Activated T-helper 2 cell treated with anti-CD3 and anti-CD28 coated beads, Interferon-gamma antibody, Interleukin-2, Interleukin-4, amounts not matched to agents 10 μg/mL and 5 μg/mL and 100 μg/mL, durations not matched to agents 14 hours and 24 hours and 36 hours (primary cell): ENCODE measurements at regions not wholly inside any gene's neighbourhood (a gene's known extent, or its start where the extent isn't known, plus 50 kb on each side); places are given as distances from the start of the nearest gene placed in this dataset.
"Not testable (repeated sequence)": the region's sequence is repeated elsewhere in the genome, so short reads cannot be mapped to it uniquely, and the experiment has no call there.

Experiments
- DNase-seq: peaks from one replicate; pipeline ENCODE4 v3.0.0; 2021; ENCODE audit warnings: low spot score
- H3K27ac Mint-ChIP-seq: one replicate; pipeline ENCODE4 v1.8.0; 2021; ENCODE audit warnings: mixed read lengths
- H3K27me3 Mint-ChIP-seq: one replicate; pipeline ENCODE4 v1.8.0; 2021; ENCODE audit warnings: low read depth, mixed read lengths
- H3K36me3 Mint-ChIP-seq: one replicate; pipeline ENCODE4 v1.8.0; 2021; ENCODE audit warnings: low read depth, mixed read lengths
- H3K4me1 Mint-ChIP-seq: one replicate; pipeline ENCODE4 v1.8.0; 2021; ENCODE audit warnings: low read depth, mixed read lengths
- H3K4me3 Mint-ChIP-seq: one replicate; pipeline ENCODE4 v1.8.0; 2021; ENCODE audit warnings: low read depth, mild to moderate bottlenecking, moderate library complexity, mixed read lengths
- H3K9me3 Mint-ChIP-seq: one replicate; pipeline ENCODE4 v1.8.0; 2021; ENCODE audit warnings: mixed read lengths
- intact Hi-C: fragments of 100-400 bp; cut with micrococcal nuclease; formaldehyde crosslinking; loops from one replicate; pipeline ENCODE4 v1.15.1; 2023

DNA sequence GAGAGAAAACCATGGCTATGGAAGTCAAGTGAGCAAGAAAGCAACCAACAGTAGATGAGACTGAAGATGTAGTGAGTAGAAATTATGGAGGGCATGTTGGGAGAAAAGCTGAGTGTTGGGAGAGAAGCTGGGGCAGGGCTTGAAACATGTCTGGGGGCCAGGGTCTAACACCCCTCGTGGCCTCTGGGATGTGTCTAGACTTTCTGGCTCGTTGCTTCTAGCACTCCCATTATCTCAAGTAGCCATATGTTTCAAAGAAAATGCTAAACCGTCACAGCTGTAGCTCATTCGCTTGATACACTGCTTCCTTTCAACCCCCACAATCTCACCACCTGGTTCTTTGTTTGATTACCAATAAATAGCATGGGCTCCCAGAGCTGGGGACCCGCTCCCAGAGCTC lies 83.8 kb upstream of the BCHE start:
- Mint-ChIP-seq H3K27ac (no peak overlapping the region), H3K4me3 (no peak overlapping the region), H3K9me3 (peaks cover 22% of the 10 kb centered on the region), H3K36me3 (no peaks in the 10 kb centered on the region), H3K4me1 (no peaks in the 10 kb centered on the region), H3K27me3 (no peaks in the 10 kb centered on the region)
- DNase-seq: no peak
- intact Hi-C loops: no loop called here

DNA sequence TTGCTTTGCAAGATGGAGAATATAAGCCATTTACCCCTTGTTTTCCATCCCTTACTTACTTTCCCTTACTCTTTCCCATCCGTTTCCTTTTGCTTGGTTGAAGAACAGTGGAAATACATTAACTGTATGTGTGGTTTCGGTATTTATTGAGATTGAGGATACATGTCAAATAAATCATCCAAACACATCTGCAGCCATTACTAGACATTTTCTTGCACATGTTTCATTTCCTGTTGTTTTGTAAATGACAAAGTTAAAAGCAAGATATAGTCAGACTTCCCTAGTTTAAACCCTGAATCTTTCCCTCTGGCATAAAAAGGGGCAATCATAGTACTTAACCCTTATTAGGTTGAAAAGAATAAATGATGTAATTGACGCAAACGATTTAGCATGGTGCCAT lies 82.1 kb upstream of the BCHE start:
- Mint-ChIP-seq H3K9me3 (peaks cover 22% of the 10 kb centered on the region), H3K27ac (no peak overlapping the region), H3K27me3 (no peaks in the 10 kb centered on the region), H3K4me3 (no peak overlapping the region), H3K36me3 (no peaks in the 10 kb centered on the region), H3K4me1 (no peaks in the 10 kb centered on the region)
- intact Hi-C loops: no loop called here
- DNase-seq: no peak

DNA sequence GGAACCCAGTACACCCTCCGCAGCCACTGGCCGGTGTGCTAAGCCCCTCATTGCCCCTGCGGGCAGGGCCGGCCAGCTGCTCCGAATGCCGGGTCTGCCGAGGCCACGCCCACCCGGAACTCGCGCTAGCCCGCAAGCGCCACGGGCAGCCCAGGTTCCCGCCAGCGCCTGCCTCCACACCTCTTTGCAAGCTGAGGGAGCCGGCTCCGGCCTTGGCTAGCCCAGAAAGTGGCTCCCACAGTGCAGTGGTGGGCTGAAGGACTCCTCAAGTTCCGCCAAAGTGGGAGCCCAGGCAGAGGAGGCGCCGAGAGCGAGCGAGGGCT lies 81.4 kb upstream of the BCHE start:
- intact Hi-C loops: no loop called here
- Mint-ChIP-seq H3K4me3 (no peak overlapping the region), H3K36me3 (no peaks in the 10 kb centered on the region), H3K9me3 (peaks cover 21% of the 10 kb centered on the region), H3K4me1 (no peaks in the 10 kb centered on the region), H3K27me3 (no peaks in the 10 kb centered on the region), H3K27ac (no peak overlapping the region)
- no peak for DNase-seq

DNA sequence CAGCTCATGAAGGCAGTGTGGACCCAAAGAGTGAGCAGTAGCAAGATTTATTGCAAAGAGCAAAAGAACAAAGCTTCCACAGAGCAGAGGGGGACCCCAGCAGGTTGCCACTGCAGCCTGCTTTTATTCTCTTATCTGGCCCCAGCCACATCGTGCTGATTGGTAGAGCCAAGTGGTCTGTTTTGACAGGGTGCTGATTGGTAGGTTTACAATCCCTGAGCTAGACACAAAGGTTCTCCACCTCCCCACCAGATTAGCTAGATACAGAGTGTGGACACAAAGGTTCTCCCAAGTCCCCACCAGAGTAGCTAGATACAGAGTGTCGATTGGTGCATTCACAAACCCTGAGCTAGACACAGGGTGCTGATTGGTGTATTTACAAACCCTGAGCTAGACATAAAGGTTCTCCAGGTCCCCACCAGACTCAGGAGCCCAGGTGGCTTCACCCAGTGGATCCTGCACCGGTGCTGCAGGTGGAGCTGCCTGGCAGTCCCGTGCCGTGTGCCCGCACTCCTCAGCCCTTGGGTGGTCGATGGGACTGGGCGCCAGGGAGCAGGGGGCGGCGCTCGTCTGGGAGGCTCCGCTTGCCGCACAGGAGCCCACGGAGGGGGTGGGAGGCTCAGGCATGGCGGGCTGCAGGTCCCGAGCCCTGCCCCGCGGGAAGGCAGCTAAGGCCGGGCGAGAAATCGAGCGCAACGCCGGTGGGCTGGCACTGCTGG lies 80.9 kb upstream of the BCHE start:
- H3K27ac Mint-ChIP-seq, DNase-seq, H3K36me3 Mint-ChIP-seq, H3K27me3 Mint-ChIP-seq, intact Hi-C loops, H3K4me1 Mint-ChIP-seq, H3K4me3 Mint-ChIP-seq: not testable (repeated sequence)
- peaks cover 21% of the 10 kb centered on the region for H3K9me3 Mint-ChIP-seq

DNA sequence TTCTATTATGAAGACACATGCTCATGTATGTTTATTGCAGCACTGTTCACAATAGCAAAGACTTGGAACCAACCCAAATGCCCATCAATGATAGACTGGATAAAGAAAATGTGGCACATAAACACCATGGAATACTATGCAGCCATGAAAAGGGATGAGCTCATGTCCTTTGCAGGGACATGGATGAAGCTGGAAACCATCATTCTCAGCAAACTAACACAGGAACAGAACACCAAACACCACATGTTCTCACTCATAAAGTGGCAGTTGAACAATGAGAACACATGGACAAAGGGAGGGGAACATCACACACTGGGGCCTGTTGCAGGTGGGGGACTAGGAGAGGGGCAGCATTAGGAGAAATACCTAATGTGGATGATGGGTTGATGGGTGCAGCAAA lies 77.9 kb upstream of the BCHE start:
- H3K4me1 Mint-ChIP-seq, H3K4me3 Mint-ChIP-seq, intact Hi-C loops, H3K36me3 Mint-ChIP-seq, H3K27ac Mint-ChIP-seq, H3K27me3 Mint-ChIP-seq, DNase-seq: not testable (repeated sequence)
- peaks cover 30% of the 10 kb centered on the region for H3K9me3 Mint-ChIP-seq

DNA sequence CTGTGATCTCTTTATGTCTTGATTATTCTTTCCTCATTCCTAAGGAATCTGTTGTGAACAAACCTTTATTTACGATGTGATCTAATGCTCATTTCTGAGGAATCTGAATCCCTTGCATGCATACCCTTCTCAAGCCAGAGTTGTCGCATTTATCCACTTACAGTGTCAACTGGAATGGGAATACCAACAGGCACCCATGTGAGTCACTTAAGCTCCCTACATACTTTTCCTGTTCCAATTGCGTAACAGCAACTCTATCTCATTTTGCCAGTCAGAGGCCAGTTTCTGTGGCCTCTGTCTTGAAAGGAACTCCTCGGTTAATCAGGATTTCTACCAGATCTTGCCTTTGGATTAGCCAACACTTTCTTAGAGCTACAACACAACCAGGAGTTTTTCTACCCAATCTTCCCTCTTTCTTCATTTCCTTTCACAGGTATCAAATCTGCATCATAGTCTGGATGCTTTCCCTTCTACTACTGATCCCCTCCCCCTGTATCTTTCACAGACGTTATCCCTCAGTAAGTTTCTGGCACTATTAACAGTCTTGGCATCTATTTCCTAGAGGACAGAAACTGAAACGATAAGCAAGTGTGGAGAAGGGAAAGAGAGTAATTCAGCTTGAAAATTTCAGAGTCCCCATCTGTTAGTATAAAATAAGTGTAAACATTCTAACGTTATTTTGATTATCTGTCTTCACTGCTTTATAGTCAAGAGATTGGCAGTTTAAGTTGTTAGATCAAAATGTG lies 66.8 kb upstream of the BCHE start:
- Mint-ChIP-seq H3K4me1 (no peaks in the 10 kb centered on the region), H3K9me3 (peaks cover 26% of the 10 kb centered on the region), H3K4me3 (no peak overlapping the region), H3K27me3 (no peaks in the 10 kb centered on the region), H3K36me3 (no peaks in the 10 kb centered on the region), H3K27ac (no peak overlapping the region)
- intact Hi-C loops: no loop called here
- no peak for DNase-seq

DNA sequence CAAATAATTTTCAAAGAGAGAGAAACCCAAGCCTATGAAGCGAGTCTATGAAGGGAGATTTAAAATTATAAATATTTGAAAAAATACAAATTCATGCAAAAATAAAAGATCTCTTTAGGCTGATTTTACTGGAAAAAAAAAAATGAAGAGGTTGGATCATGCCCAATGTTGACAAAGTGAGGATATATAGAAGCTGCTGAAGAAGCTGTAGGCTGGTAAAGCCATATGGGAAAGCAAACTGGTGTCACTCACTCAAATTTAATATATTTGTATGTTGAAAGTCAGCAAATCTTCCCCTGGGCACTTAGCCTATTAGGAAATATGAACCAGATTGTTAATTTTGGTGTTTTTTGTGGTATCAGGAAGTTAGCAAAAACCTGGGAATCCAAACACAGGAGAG lies 61.8 kb upstream of the BCHE start:
- H3K9me3 Mint-ChIP-seq: peaks cover 24% of the 10 kb centered on the region
- H3K27ac Mint-ChIP-seq: no peak overlapping the region
- H3K36me3 Mint-ChIP-seq: no peaks in the 10 kb centered on the region
- DNase-seq: no peak
- no peaks in the 10 kb centered on the region for H3K27me3 Mint-ChIP-seq
- intact Hi-C loops: no loop called here
- no peaks in the 10 kb centered on the region for H3K4me1 Mint-ChIP-seq
- no peak overlapping the region for H3K4me3 Mint-ChIP-seq

DNA sequence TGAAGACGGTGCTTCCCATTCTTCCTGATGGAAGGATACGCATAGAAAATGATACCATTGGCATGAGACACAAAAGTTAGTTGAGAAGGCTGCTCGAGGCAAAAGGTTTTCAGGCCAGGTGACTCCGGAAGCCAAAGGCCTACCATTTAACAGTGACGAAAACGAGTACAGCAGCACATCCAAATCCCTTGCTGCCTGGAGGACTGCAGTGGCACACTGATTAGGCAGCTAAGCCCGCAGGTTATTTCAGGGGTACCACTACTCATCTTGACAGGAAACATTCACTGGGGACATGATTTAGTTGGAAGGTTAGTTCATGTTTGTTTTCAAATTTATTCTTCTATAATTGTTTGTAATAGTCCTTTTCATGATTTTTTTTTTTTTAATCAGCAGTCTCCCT lies 59.9 kb upstream of the BCHE start:
- Mint-ChIP-seq H3K27me3 (no peaks in the 10 kb centered on the region), H3K4me1 (no peaks in the 10 kb centered on the region), H3K4me3 (no peak overlapping the region), H3K27ac (no peak overlapping the region), H3K36me3 (no peaks in the 10 kb centered on the region), H3K9me3 (peaks cover 6% of the 10 kb centered on the region)
- intact Hi-C loops: no loop called here
- DNase-seq: no peak

DNA sequence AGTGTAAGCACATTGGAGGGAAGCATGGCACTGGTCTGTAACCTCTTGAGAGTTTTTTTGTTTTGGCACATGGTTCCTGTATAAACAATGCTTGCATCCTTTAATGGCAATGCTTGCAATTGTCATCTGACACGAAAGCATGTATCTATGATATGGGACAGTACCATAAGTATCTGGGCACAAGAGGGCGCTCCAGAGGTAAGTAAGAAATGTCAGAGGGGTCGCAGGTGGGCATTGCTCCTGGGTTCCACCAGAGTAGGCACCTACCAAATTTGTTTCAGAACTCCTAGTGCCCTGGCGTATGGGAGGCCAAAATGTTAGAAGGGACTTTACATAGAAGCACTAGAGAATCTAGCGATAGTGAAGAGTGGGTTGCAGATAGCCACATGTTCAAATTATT lies 58.7 kb upstream of the BCHE start:
- H3K9me3 Mint-ChIP-seq: peaks cover 6% of the 10 kb centered on the region
- no peak for DNase-seq
- intact Hi-C loops: no loop called here
- H3K27ac Mint-ChIP-seq: no peak overlapping the region
- H3K36me3 Mint-ChIP-seq: no peaks in the 10 kb centered on the region
- H3K27me3 Mint-ChIP-seq: no peaks in the 10 kb centered on the region
- H3K4me1 Mint-ChIP-seq: no peaks in the 10 kb centered on the region
- H3K4me3 Mint-ChIP-seq: no peak overlapping the region

DNA sequence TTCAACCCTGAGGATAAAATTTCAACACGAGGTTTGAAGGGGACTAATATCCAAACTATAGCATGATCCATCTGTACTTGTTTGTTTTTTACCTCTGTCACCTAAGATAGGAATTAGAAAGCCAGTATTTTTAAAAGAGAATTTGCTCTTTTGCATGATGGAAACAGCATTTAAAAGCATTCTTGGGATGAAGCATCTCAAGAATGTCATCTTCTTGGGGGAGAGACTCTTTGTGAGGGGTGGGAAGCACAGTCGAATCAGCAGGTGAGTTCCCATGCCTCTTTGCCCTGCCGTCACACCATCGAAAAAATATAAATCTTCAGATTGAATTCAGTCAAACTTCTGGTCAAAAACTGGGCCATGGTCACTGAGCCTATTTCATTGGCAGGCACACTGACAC lies 55.3 kb upstream of the BCHE start:
- no peaks in the 10 kb centered on the region for H3K4me1 Mint-ChIP-seq
- intact Hi-C loops: no loop called here
- no peak overlapping the region for H3K4me3 Mint-ChIP-seq
- DNase-seq: no peak
- no peaks in the 10 kb centered on the region for H3K9me3 Mint-ChIP-seq
- no peaks in the 10 kb centered on the region for H3K27me3 Mint-ChIP-seq
- no peak overlapping the region for H3K27ac Mint-ChIP-seq
- no peaks in the 10 kb centered on the region for H3K36me3 Mint-ChIP-seq
